ENCODE measurements at regions not wholly inside any gene's neighbourhood (a gene's known extent, or its start where the extent isn't known, plus 50 kb on each side); places are given as distances from the start of the nearest gene placed in this dataset.

DNA sequence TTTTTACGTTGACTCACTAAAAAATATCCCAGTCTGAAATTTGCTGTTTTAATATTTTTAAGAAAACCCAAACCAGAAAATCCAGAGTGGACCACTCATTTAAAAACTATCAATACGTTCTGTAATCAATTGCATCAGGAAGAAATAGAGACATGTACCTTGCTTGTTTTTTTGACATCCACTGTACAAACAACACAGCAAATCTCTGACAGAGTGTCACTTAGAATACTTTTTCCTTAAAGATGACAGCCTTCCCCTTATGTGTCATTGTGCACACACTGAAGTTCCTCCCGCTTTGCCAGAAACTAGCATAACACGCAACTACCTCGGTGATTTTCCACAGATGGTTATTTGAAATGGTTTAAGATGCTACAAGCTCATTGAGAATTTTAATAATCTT is 321.7 kb upstream of the PFKP start:
- POLR2A ChIA-PET (ENCODE audit: unreplicated experiment) = no interaction called here
- Histone ChIP-seq H2AK5ac (ENCODE audit: low read depth, low read length) (no peak overlapping the region), H2BK20ac (ENCODE audit: low read depth, low read length) (no peak overlapping the region), H4K5ac (ENCODE audit: low read depth, low read length) (no peak overlapping the region), H3K23ac (ENCODE audit: low read depth, low read length) (no peak overlapping the region), H3K9me1 (ENCODE audit: insufficient read depth, low read length) (no peaks in the 10 kb centered on the region), H3K9ac (ENCODE audit: low read depth, low read length) (no peak overlapping the region), H3K27me3 (ENCODE audit: control insufficient read depth, insufficient read depth, low read length) (no peaks in the 10 kb centered on the region), H3K4me1 (ENCODE audit: control insufficient read depth, insufficient read depth, low read length) (no peaks in the 10 kb centered on the region), H3K4me3 (ENCODE audit: insufficient read depth, low read depth, low read length) (no peak overlapping the region), H3K4ac (ENCODE audit: low read depth, low read length) (no peak overlapping the region), H2BK15ac (ENCODE audit: low read depth, low read length) (no peak overlapping the region), H4K8ac (ENCODE audit: low read depth in 2 of 2, low read length in 2 of 2) (no peak overlapping the region), H3K79me1 (ENCODE audit: low read depth in 1 of 2, low read length in 2 of 2) (no peaks in the 10 kb centered on the region), H3K18ac (ENCODE audit: low read depth, low read length) (no peak overlapping the region), H3K9me3 (ENCODE audit: control insufficient read depth, insufficient read depth, low read length) (peaks cover 8% of the 10 kb centered on the region), H3K14ac (replicated peaks; ENCODE audit: low read depth, low read length) (no peak overlapping the region), H2BK120ac (ENCODE audit: low read depth, low read length) (no peak overlapping the region), H4K20me1 (ENCODE audit: insufficient read depth, low read length) (no peaks in the 10 kb centered on the region), H3K4me2 (ENCODE audit: low read depth, low read length) (no peak overlapping the region), H2AK9ac (replicated peaks; ENCODE audit: low read depth, low read length, poor library complexity) (no peak overlapping the region), H4K91ac (ENCODE audit: insufficient read depth, low read depth, low read length) (no peak overlapping the region), H3K56ac (ENCODE audit: extremely low read depth, insufficient read depth, low read length) (no peak overlapping the region), H3K27ac (ENCODE audit: insufficient read depth, low read length) (no peak overlapping the region), H2AFZ (replicated peaks; ENCODE audit: low read length, poor library complexity) (no peak overlapping the region), H2BK5ac (ENCODE audit: low read depth, low read length, poor library complexity, severe bottlenecking) (no peak overlapping the region), H3K36me3 (ENCODE audit: control insufficient read depth, insufficient read depth, low read length) (no peaks in the 10 kb centered on the region)
- CTCF ChIA-PET = no interaction called here
- in situ Hi-C loops (cut with MboI; ENCODE audit: low sequenced_read_pairs) (no loop called here), intact Hi-C loops (cut with micrococcal nuclease) (no loop called here), dilution Hi-C loops (cut with HindIII; ENCODE audit: low sequenced_read_pairs, unreplicated experiment) (no loop called here)
- no TSS peak for BruUV-seq (replicated peaks)
- no peak for ATAC-seq (ENCODE audit: low read depth)
- no peak for DNase-seq
- no CpG with 5 or more reads among the region's 5 CpGs for WGBS, 2 experiments (ENCODE audit: extremely low coverage in 2 of 2, insufficient read length in 1 of 2)
- TF ChIP-seq POLR2A (IDR thresholded peaks at IDR 0.05; ENCODE audit: low read depth, low read length) (no peak), CEBPB (IDR thresholded peaks at IDR 0.05; ENCODE audit: low read depth, low read length) (no peak), RFX5 (IDR thresholded peaks at IDR 0.05; ENCODE audit: low read depth, low read length) (no peak), MAZ (IDR thresholded peaks at IDR 0.05; ENCODE audit: borderline replicate concordance, low read depth, low read length) (no peak), RAD21 (IDR thresholded peaks at IDR 0.05; ENCODE audit: low read length) (no peak), RCOR1 (IDR thresholded peaks at IDR 0.05; ENCODE audit: insufficient replicate concordance, low read length) (no peak), MXI1 (IDR thresholded peaks at IDR 0.05; ENCODE audit: borderline replicate concordance, low read depth, low read length) (no peak)
- TF ChIP-seq, protein P1, sequence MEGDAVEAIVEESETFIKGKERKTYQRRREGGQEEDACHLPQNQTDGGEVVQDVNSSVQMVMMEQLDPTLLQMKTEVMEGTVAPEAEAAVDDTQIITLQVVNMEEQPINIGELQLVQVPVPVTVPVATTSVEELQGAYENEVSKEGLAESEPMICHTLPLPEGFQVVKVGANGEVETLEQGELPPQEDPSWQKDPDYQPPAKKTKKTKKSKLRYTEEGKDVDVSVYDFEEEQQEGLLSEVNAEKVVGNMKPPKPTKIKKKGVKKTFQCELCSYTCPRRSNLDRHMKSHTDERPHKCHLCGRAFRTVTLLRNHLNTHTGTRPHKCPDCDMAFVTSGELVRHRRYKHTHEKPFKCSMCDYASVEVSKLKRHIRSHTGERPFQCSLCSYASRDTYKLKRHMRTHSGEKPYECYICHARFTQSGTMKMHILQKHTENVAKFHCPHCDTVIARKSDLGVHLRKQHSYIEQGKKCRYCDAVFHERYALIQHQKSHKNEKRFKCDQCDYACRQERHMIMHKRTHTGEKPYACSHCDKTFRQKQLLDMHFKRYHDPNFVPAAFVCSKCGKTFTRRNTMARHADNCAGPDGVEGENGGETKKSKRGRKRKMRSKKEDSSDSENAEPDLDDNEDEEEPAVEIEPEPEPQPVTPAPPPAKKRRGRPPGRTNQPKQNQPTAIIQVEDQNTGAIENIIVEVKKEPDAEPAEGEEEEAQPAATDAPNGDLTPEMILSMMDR (conservative IDR thresholded peaks at IDR 0.05; ENCODE audit: low read depth, low read length) = no peak
- TF ChIP-seq, protein P2, sequence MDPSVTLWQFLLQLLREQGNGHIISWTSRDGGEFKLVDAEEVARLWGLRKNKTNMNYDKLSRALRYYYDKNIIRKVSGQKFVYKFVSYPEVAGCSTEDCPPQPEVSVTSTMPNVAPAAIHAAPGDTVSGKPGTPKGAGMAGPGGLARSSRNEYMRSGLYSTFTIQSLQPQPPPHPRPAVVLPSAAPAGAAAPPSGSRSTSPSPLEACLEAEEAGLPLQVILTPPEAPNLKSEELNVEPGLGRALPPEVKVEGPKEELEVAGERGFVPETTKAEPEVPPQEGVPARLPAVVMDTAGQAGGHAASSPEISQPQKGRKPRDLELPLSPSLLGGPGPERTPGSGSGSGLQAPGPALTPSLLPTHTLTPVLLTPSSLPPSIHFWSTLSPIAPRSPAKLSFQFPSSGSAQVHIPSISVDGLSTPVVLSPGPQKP (IDR thresholded peaks at IDR 0.05; ENCODE audit: borderline replicate concordance, low read depth, low read length) = no peak
